ENCODE measurements at regions not wholly inside any gene's neighbourhood (a gene's known extent, or its start where the extent isn't known, plus 50 kb on each side); places are given as distances from the start of the nearest gene placed in this dataset.
"Not testable (repeated sequence)": the region's sequence is repeated elsewhere in the genome, so short reads cannot be mapped to it uniquely, and the experiment has no call there.

DNA sequence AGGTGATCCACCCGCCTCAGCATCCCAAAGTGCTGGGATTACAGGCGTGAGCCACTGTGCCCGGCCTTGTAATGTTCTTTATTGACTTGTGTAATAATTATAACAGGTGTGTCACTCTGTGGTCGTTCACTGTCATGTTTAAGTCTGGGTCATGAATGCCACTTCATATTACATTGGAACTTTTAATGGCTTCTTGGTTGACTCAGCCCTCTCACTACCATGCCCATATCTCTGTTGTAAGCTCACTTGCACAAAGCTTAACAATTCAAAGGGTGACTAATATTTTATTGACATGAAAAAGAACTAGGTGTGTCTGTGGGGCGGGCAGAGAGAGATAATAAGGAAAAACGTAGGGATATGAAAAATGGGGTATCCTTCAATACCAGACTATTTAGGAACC lies 639.7 kb upstream of the ACTRT1 start:
- H2BK12ac ChIP-seq (ENCODE audit: low read length) = no peak overlapping the region
- H2BK15ac ChIP-seq (ENCODE audit: low read length) = no peak overlapping the region
- no peak for DNase-seq (ENCODE audit: low spot score)
- H4K91ac ChIP-seq (ENCODE audit: low read depth, low read length, poor library complexity) = no peak overlapping the region
- WGBS, 2 donors (ENCODE audit: extremely low coverage in 2 of 2, insufficient read length in 2 of 2, insufficient replicate concordance in 1 of 2) = no CpG with 5 or more reads among the region's 6 CpGs
- no peak overlapping the region for H2AK5ac ChIP-seq (ENCODE audit: low read depth, low read length)
- H3K27me3 ChIP-seq (ENCODE audit: control insufficient read depth in 3 of 3, insufficient read depth in 3 of 3, low read depth in 1 of 3, low read length in 3 of 3) = no peaks in the 10 kb centered on the region
- H2AFZ ChIP-seq (ENCODE audit: low read length) = no peak overlapping the region
- H3K79me1 ChIP-seq (ENCODE audit: low read depth, low read length) = no peaks in the 10 kb centered on the region
- no peaks in the 10 kb centered on the region for H3K36me3 ChIP-seq (replicated peaks in 1 of 2; ENCODE audit: control insufficient read depth in 2 of 2, insufficient read depth in 2 of 2, low read length in 2 of 2)
- no peak overlapping the region for H2BK5ac ChIP-seq (ENCODE audit: low read length)
- no peak overlapping the region for H3K4ac ChIP-seq (ENCODE audit: low read length)
- no peak overlapping the region for H3K4me3 ChIP-seq (ENCODE audit: low read length in 2 of 2)
- H3K4me2 ChIP-seq (ENCODE audit: insufficient read depth, low read length, poor library complexity, severe bottlenecking) = no peak overlapping the region
- no peak overlapping the region for H3K23ac ChIP-seq (ENCODE audit: low read depth, low read length, poor library complexity)
- H3K4me1 ChIP-seq (ENCODE audit: control insufficient read depth in 2 of 2, insufficient read depth in 1 of 2, low read depth in 1 of 2, low read length in 2 of 2) = no peaks in the 10 kb centered on the region
- no peak overlapping the region for H3K27ac ChIP-seq (replicated peaks; ENCODE audit: low read length)
- H3K9me3 ChIP-seq (replicated peaks in 1 of 2; ENCODE audit: control insufficient read depth in 2 of 2, insufficient read depth in 1 of 2, low read depth in 1 of 2, low read length in 2 of 2) = no peaks in the 10 kb centered on the region
- H2BK120ac ChIP-seq (ENCODE audit: low read depth, low read length) = no peak overlapping the region
- no peak overlapping the region for H3K14ac ChIP-seq (ENCODE audit: low read length)
- H3K9ac ChIP-seq (ENCODE audit: low read depth, low read length, poor library complexity) = no peak overlapping the region
- no peak overlapping the region for H4K8ac ChIP-seq (ENCODE audit: low read depth, low read length)
- H3K18ac ChIP-seq (ENCODE audit: low read length) = no peak overlapping the region

- no peak for DNase-seq (ENCODE audit: low spot score)
- no peak overlapping the region for H3K4me3 ChIP-seq (ENCODE audit: low read length in 2 of 2)
- H2AK5ac ChIP-seq (ENCODE audit: low read depth, low read length) = no peak overlapping the region
- no peaks in the 10 kb centered on the region for H3K36me3 ChIP-seq (replicated peaks in 1 of 2; ENCODE audit: control insufficient read depth in 2 of 2, insufficient read depth in 2 of 2, low read length in 2 of 2)
- no peaks in the 10 kb centered on the region for H3K27me3 ChIP-seq (ENCODE audit: control insufficient read depth in 3 of 3, insufficient read depth in 3 of 3, low read depth in 1 of 3, low read length in 3 of 3)
- no peak overlapping the region for H3K18ac ChIP-seq (ENCODE audit: low read length)
- H2AFZ ChIP-seq (ENCODE audit: low read length) = no peak overlapping the region
- H4K8ac ChIP-seq (ENCODE audit: low read depth, low read length) = no peak overlapping the region
- H3K4me1 ChIP-seq (ENCODE audit: control insufficient read depth in 2 of 2, insufficient read depth in 1 of 2, low read depth in 1 of 2, low read length in 2 of 2) = no peaks in the 10 kb centered on the region
- no peak overlapping the region for H2BK12ac ChIP-seq (ENCODE audit: low read length)
- no CpG with 5 or more reads among the region's 2 CpGs for WGBS, 2 donors (ENCODE audit: extremely low coverage in 2 of 2, insufficient read length in 2 of 2, insufficient replicate concordance in 1 of 2)
- no peak overlapping the region for H3K9ac ChIP-seq (ENCODE audit: low read depth, low read length, poor library complexity)
- H3K27ac ChIP-seq (replicated peaks; ENCODE audit: low read length) = no peak overlapping the region
- no peak overlapping the region for H4K91ac ChIP-seq (ENCODE audit: low read depth, low read length, poor library complexity)
- no peak overlapping the region for H2BK120ac ChIP-seq (ENCODE audit: low read depth, low read length)
- H3K4ac ChIP-seq (ENCODE audit: low read length) = no peak overlapping the region
- H3K4me2 ChIP-seq (ENCODE audit: insufficient read depth, low read length, poor library complexity, severe bottlenecking) = no peak overlapping the region
- no peak overlapping the region for H3K14ac ChIP-seq (ENCODE audit: low read length)
- no peak overlapping the region for H2BK15ac ChIP-seq (ENCODE audit: low read length)
- no peaks in the 10 kb centered on the region for H3K9me3 ChIP-seq (replicated peaks in 1 of 2; ENCODE audit: control insufficient read depth in 2 of 2, insufficient read depth in 1 of 2, low read depth in 1 of 2, low read length in 2 of 2)
- H3K79me1 ChIP-seq (ENCODE audit: low read depth, low read length) = no peaks in the 10 kb centered on the region
- no peak overlapping the region for H3K23ac ChIP-seq (ENCODE audit: low read depth, low read length, poor library complexity)
- H2BK5ac ChIP-seq (ENCODE audit: low read length) = no peak overlapping the region
These were observed 633.2 kb upstream of the ACTRT1 start for GRCh38 chrX:128685387-128685786.

GRCh38 chrX:128676651-128677050 lies 624.4 kb upstream of the ACTRT1 start:
- Histone ChIP-seq H3K9me3 (replicated peaks in 1 of 2; ENCODE audit: control insufficient read depth in 2 of 2, insufficient read depth in 1 of 2, low read depth in 1 of 2, low read length in 2 of 2) (no peaks in the 10 kb centered on the region), H3K27me3 (ENCODE audit: control insufficient read depth in 3 of 3, insufficient read depth in 3 of 3, low read depth in 1 of 3, low read length in 3 of 3) (no peaks in the 10 kb centered on the region), H2BK5ac (ENCODE audit: low read length) (no peak overlapping the region), H3K4me3 (ENCODE audit: low read length in 2 of 2) (no peak overlapping the region), H3K36me3 (replicated peaks in 1 of 2; ENCODE audit: control insufficient read depth in 2 of 2, insufficient read depth in 2 of 2, low read length in 2 of 2) (no peaks in the 10 kb centered on the region), H2BK12ac (ENCODE audit: low read length) (no peak overlapping the region), H3K18ac (ENCODE audit: low read length) (no peak overlapping the region), H2AFZ (ENCODE audit: low read length) (no peak overlapping the region), H2AK5ac (ENCODE audit: low read depth, low read length) (no peak overlapping the region), H4K91ac (ENCODE audit: low read depth, low read length, poor library complexity) (no peak overlapping the region), H2BK15ac (ENCODE audit: low read length) (no peak overlapping the region), H3K4me1 (ENCODE audit: control insufficient read depth in 2 of 2, insufficient read depth in 1 of 2, low read depth in 1 of 2, low read length in 2 of 2) (no peaks in the 10 kb centered on the region), H3K14ac (ENCODE audit: low read length) (no peak overlapping the region), H2BK120ac (ENCODE audit: low read depth, low read length) (no peak overlapping the region), H3K79me1 (ENCODE audit: low read depth, low read length) (no peaks in the 10 kb centered on the region), H3K23ac (ENCODE audit: low read depth, low read length, poor library complexity) (no peak overlapping the region), H3K27ac (replicated peaks; ENCODE audit: low read length) (no peak overlapping the region), H3K4ac (ENCODE audit: low read length) (no peak overlapping the region), H3K4me2 (ENCODE audit: insufficient read depth, low read length, poor library complexity, severe bottlenecking) (no peak overlapping the region), H4K8ac (ENCODE audit: low read depth, low read length) (no peak overlapping the region), H3K9ac (ENCODE audit: low read depth, low read length, poor library complexity) (no peak overlapping the region)
- WGBS, 2 donors (ENCODE audit: extremely low coverage in 2 of 2, insufficient read length in 2 of 2, insufficient replicate concordance in 1 of 2) = no CpG with 5 or more reads among the region's 4 CpGs
- DNase-seq (ENCODE audit: low spot score) = no peak

- not testable (repeated sequence) for H3K9ac ChIP-seq (ENCODE audit: low read depth, low read length, poor library complexity); H3K14ac ChIP-seq (ENCODE audit: low read length); H3K9me3 ChIP-seq (replicated peaks in 1 of 2; ENCODE audit: control insufficient read depth in 2 of 2, insufficient read depth in 1 of 2, low read depth in 1 of 2, low read length in 2 of 2); H3K36me3 ChIP-seq (replicated peaks in 1 of 2; ENCODE audit: control insufficient read depth in 2 of 2, insufficient read depth in 2 of 2, low read length in 2 of 2); H3K4me3 ChIP-seq (ENCODE audit: low read length in 2 of 2); H3K4ac ChIP-seq (ENCODE audit: low read length); H2BK5ac ChIP-seq (ENCODE audit: low read length); H2AK5ac ChIP-seq (ENCODE audit: low read depth, low read length); H4K8ac ChIP-seq (ENCODE audit: low read depth, low read length); H2AFZ ChIP-seq (ENCODE audit: low read length); H4K91ac ChIP-seq (ENCODE audit: low read depth, low read length, poor library complexity); H3K23ac ChIP-seq (ENCODE audit: low read depth, low read length, poor library complexity); H3K79me1 ChIP-seq (ENCODE audit: low read depth, low read length); H2BK120ac ChIP-seq (ENCODE audit: low read depth, low read length); H3K27me3 ChIP-seq (ENCODE audit: control insufficient read depth in 3 of 3, insufficient read depth in 3 of 3, low read depth in 1 of 3, low read length in 3 of 3); H2BK12ac ChIP-seq (ENCODE audit: low read length); H3K27ac ChIP-seq (replicated peaks; ENCODE audit: low read length); H3K4me1 ChIP-seq (ENCODE audit: control insufficient read depth in 2 of 2, insufficient read depth in 1 of 2, low read depth in 1 of 2, low read length in 2 of 2); H3K4me2 ChIP-seq (ENCODE audit: insufficient read depth, low read length, poor library complexity, severe bottlenecking); H3K18ac ChIP-seq (ENCODE audit: low read length); H2BK15ac ChIP-seq (ENCODE audit: low read length); DNase-seq (ENCODE audit: low spot score)
- no CpG with 5 or more reads among the region's 9 CpGs for WGBS, 2 donors (ENCODE audit: extremely low coverage in 2 of 2, insufficient read length in 2 of 2, insufficient replicate concordance in 1 of 2)
These were observed 622.3 kb upstream of the ACTRT1 start for GRCh38 chrX:128674326-128675086.
